Smooth muscle cell (in vitro differentiated cells): ENCODE measurements at regions not wholly inside any gene's neighbourhood (a gene's known extent, or its start where the extent isn't known, plus 50 kb on each side); places are given as distances from the start of the nearest gene placed in this dataset.

Experiments
- DNase-seq: peaks from one replicate; lab custom pipeline; 2025; ENCODE audit not compliant: unreplicated experiment; lab: John Stamatoyannopoulos, UW
- H2AFZ ChIP-seq: fragments of 200-600 bp; sonication (generic); 2 replicates; pipeline ENCODE4 v1.6.0; 2016; ENCODE audit warnings: antibody characterized with exemption, low read depth, mild to moderate bottlenecking
- H3F3A ChIP-seq: fragments of 200-600 bp; sonication (generic); 2 replicates; pipeline ENCODE4 v1.6.0; 2017; ENCODE audit warnings: antibody characterized with exemption, low read depth
- H3K27ac ChIP-seq: fragments of 200-600 bp; sonication (generic); 2 replicates; pipeline ENCODE4 v1.5.1; 2016; ENCODE audit warnings: low read depth, mild to moderate bottlenecking
- H3K27me3 ChIP-seq: fragments of 200-600 bp; sonication (generic); 2 replicates; pipeline ENCODE4 v1.6.1; 2016; ENCODE audit warnings: low read depth, mild to moderate bottlenecking
- H3K36me3 ChIP-seq: fragments of 200-600 bp; sonication (generic); 2 replicates; pipeline ENCODE4 v1.5.1; 2016; ENCODE audit warnings: low read depth
- H3K4me1 ChIP-seq: fragments of 200-600 bp; sonication (generic); 2 replicates; pipeline ENCODE4 v1.5.1; 2016; ENCODE audit warnings: low read depth
- H3K4me2 ChIP-seq: fragments of 200-600 bp; sonication (generic); 2 replicates; pipeline ENCODE4 v1.6.0; 2016; ENCODE audit warnings: mild to moderate bottlenecking
- H3K4me3 ChIP-seq: fragments of 200-600 bp; sonication (generic); 2 replicates; pipeline ENCODE4 v1.5.1; 2016; ENCODE audit warnings: mild to moderate bottlenecking
- H3K79me2 ChIP-seq: fragments of 200-600 bp; sonication (generic); 2 replicates; pipeline ENCODE4 v1.6.0; 2016; ENCODE audit warnings: low read depth, mild to moderate bottlenecking
- H3K9ac ChIP-seq: fragments of 200-600 bp; sonication (generic); 2 replicates; pipeline ENCODE4 v1.6.0; 2016; ENCODE audit warnings: low read depth
- H3K9me3 ChIP-seq: fragments of 200-600 bp; sonication (generic); replicated peaks from 2 replicates; pipeline ENCODE4 v1.5.1; 2016; ENCODE audit warnings: low read depth
- H4K20me1 ChIP-seq: fragments of 200-600 bp; sonication (generic); 2 replicates; pipeline ENCODE4 v1.6.0; 2016; ENCODE audit warnings: low read depth
- whole genome bisulfite sequencing: methylation state at CpG from one replicate; pipeline ENCODE4 v1.1.7; 2016; ENCODE audit warnings: low lambda C conversion rate; 5-methylcytosine and 5-hydroxymethylcytosine counted together
- TF ChIP-seq, protein P1 (sequence below): fragments of 200-600 bp; sonication (generic); IDR thresholded peaks from 2 replicates; pipeline ENCODE4 v1.5.1; 2017; ENCODE audit warnings: borderline replicate concordance, mild to moderate bottlenecking, antibody characterized with exemption; ENCODE audit not compliant: insufficient read depth, poor library complexity, severe bottlenecking

DNA sequence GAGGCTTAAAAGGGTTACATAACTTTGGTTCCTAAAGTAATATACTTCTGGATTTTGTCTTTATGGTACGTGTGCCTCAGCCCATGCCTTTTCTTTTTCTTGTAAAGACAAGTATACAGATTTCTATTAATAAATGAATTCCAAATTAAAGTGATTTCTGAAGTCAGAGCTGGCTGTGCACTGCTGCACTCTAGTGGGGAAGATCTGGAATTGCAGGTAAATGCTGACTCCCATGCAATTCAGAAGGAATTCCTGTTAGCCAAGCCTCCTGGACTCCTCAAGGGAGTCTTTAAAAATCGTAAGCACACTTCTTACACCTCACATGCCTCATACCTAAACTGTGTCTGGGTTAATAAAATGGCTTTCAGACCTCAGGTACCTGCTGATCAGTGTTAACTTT is 118.4 kb upstream of the SLC7A1 start:
- H2AFZ ChIP-seq = no peak overlapping the region
- no peak overlapping the region for H3K4me2 ChIP-seq
- H3K4me1 ChIP-seq = no peaks in the 10 kb centered on the region
- WGBS = 75% methylated on average over 2 of the region's 2 CpGs
- no peak overlapping the region for H3K9ac ChIP-seq
- no peaks in the 10 kb centered on the region for H3K36me3 ChIP-seq
- H3K4me3 ChIP-seq = no peak overlapping the region
- peaks cover 4% of the 10 kb centered on the region for H3K27me3 ChIP-seq
- no peak overlapping the region for H3K27ac ChIP-seq
- H4K20me1 ChIP-seq = no peaks in the 10 kb centered on the region
- TF ChIP-seq, protein P1, sequence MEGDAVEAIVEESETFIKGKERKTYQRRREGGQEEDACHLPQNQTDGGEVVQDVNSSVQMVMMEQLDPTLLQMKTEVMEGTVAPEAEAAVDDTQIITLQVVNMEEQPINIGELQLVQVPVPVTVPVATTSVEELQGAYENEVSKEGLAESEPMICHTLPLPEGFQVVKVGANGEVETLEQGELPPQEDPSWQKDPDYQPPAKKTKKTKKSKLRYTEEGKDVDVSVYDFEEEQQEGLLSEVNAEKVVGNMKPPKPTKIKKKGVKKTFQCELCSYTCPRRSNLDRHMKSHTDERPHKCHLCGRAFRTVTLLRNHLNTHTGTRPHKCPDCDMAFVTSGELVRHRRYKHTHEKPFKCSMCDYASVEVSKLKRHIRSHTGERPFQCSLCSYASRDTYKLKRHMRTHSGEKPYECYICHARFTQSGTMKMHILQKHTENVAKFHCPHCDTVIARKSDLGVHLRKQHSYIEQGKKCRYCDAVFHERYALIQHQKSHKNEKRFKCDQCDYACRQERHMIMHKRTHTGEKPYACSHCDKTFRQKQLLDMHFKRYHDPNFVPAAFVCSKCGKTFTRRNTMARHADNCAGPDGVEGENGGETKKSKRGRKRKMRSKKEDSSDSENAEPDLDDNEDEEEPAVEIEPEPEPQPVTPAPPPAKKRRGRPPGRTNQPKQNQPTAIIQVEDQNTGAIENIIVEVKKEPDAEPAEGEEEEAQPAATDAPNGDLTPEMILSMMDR = peak; percentile 62
- no peaks in the 10 kb centered on the region for H3F3A ChIP-seq
- no peaks in the 10 kb centered on the region for H3K9me3 ChIP-seq
- no peak for DNase-seq
- H3K79me2 ChIP-seq = no peaks in the 10 kb centered on the region

DNA sequence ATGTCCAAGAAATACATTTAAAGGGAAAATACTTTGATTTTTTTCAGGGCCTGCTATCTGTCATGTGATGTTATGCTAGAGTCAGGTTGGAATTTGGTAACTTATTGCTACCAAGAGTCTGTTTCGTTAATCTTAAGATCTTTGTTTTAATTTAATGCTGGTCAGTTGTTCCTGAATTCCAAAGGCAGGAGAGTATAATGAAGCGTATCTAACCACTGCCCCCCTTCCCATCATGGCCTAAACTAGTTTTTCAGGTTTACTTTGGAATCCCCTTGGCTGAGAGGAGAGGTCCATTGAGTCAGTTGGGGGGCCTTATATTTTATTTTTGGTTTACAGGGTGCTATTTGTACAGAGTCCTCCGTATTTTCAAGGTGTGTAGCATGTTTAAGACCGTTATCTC is 116.3 kb upstream of the SLC7A1 start:
- Histone ChIP-seq H3K27ac (no peak overlapping the region), H3K4me1 (no peaks in the 10 kb centered on the region), H3K4me3 (no peak overlapping the region), H3K36me3 (no peaks in the 10 kb centered on the region), H3K27me3 (no peaks in the 10 kb centered on the region), H3K9me3 (no peaks in the 10 kb centered on the region), H4K20me1 (no peaks in the 10 kb centered on the region), H3K9ac (no peak overlapping the region), H3F3A (no peaks in the 10 kb centered on the region), H3K79me2 (no peaks in the 10 kb centered on the region), H2AFZ (no peak overlapping the region), H3K4me2 (no peak overlapping the region)
- 79% methylated on average over 4 of the region's 4 CpGs for WGBS
- DNase-seq = no peak
- TF ChIP-seq, protein P1 = no peak

DNA sequence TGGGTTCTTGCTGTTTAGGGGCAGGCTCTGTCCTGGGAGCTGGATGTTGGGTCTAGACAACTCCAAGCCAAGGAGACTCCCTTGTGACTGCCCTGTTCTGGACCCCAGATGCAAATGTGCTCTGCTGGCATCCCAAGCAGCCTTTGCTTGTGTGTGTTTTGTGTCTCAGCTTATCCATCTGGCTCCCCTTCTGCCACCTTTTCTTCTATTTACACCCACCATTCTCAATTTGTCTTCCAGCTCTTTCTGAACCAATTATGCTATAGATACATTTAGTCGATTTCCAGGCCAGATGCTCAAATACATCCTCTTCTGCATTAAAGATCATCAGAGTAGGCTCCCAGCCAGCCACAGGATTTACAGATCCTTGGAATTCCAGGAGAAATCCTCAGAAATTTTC is 115.0 kb upstream of the SLC7A1 start:
- H3F3A ChIP-seq = no peaks in the 10 kb centered on the region
- H2AFZ ChIP-seq = no peak overlapping the region
- no peaks in the 10 kb centered on the region for H3K79me2 ChIP-seq
- no peaks in the 10 kb centered on the region for H3K9me3 ChIP-seq
- H3K9ac ChIP-seq = no peak overlapping the region
- H4K20me1 ChIP-seq = no peaks in the 10 kb centered on the region
- no peaks in the 10 kb centered on the region for H3K36me3 ChIP-seq
- no peaks in the 10 kb centered on the region for H3K27me3 ChIP-seq
- DNase-seq = no peak
- 91% methylated on average over 1 of the region's 1 CpG for WGBS
- no peak overlapping the region for H3K4me3 ChIP-seq
- no peak overlapping the region for H3K27ac ChIP-seq
- TF ChIP-seq, protein P1 = no peak
- no peaks in the 10 kb centered on the region for H3K4me1 ChIP-seq
- no peak overlapping the region for H3K4me2 ChIP-seq

DNA sequence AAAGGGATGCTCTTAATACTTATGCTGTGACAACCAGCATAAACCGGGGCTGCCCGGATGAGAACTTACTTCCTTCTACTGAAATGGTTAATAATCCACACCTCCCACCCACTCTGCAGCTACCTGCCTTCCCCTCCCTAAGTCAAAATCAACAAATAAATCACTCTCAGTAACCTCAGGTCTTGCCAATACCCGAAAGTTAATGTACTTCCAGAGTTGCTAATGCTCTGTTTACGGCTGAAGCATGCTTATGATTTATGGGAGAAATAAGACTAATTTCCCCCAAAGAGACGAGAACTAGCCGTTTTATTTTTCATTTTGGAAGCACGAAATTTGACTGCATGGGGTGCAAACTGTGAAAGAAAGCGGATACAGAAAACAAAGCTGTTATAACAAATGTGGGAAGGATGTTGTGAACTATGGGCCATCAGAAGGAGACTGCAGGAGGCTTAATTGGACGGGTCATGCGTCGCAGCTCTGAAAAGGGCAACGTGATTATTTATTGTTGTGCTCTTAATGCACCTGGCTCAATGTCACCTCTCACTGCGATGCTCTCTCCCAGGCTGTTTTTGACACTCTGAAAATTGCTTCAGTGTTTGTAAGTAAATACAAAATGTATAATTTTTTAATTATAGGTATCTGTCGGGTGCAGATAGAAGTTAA is 114.0 kb upstream of the SLC7A1 start:
- Histone ChIP-seq H3K27me3 (no peaks in the 10 kb centered on the region), H3F3A (peaks cover 7% of the 10 kb centered on the region), H3K9ac (no peak overlapping the region), H3K79me2 (no peaks in the 10 kb centered on the region), H3K4me1 (no peaks in the 10 kb centered on the region), H3K9me3 (no peaks in the 10 kb centered on the region), H3K36me3 (no peaks in the 10 kb centered on the region), H2AFZ (no peak overlapping the region), H4K20me1 (no peaks in the 10 kb centered on the region), H3K4me2 (no peak overlapping the region), H3K27ac (no peak overlapping the region), H3K4me3 (no peak overlapping the region)
- WGBS = 83% methylated on average over 14 of the region's 14 CpGs
- TF ChIP-seq, protein P1 = no peak
- no peak for DNase-seq
